ENCODE measurements at regions not wholly inside any gene's neighbourhood (a gene's known extent, or its start where the extent isn't known, plus 50 kb on each side); places are given as distances from the start of the nearest gene placed in this dataset.
"Not testable (repeated sequence)": the region's sequence is repeated elsewhere in the genome, so short reads cannot be mapped to it uniquely, and the experiment has no call there.

DNA sequence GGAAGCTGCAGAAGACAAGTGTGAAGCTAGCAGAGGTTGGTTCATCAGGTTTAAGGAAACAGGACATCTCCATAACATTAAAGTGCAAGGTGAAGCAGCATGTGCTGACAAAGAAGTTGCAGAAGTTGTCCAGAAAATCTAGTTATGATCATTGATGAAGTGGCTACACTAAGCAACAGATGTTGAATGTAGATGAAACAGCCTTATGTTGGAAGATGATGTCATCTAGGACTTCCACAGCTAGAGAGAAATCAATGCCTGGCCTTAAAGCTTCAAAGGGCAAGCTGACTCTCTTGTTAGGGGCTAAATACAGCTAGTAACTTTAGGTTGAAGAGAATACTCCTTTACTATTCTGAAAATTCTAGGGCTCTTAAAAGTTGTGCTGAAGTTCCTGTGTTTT is 340.2 kb upstream of the SOX9 start:
- POLR2A ChIA-PET: no interaction called here
- CTCF ChIA-PET: interaction anchor here (0.7 kb wide), 1 partner anchor 776 kb away, joined by 3 read pairs; no protein-coding TSS in a partner anchor
- no peak overlapping the region for H3K27ac ChIP-seq (ENCODE audit: low read depth, low read length)

DNA sequence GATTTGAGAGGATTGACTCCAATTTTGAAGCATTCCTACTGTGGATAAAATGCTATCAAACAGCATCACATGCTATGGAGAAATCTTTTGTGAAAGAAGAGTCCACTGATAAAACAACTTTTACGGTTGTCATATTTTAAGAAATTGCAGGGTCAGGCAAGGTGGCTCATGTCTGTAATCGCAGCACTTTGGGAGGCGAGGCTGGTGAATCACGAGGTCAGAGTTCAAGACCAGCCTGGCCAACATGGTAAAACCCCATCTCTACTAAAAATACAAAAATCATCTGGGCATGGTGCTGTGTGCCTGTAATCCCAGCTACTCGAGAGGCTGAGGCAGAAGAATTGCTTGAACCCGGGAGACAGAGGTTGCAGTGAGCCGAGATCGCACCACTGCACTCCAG is 338.8 kb upstream of the SOX9 start:
- CTCF ChIA-PET; H3K27ac ChIP-seq (ENCODE audit: low read depth, low read length); DNase-seq (ENCODE audit: low read depth, low spot score); POLR2A ChIA-PET; H3K9me3 ChIP-seq (ENCODE audit: control insufficient read depth, insufficient read depth, low read length); H3K4me3 ChIP-seq (ENCODE audit: low read depth, low read length); H3K27me3 ChIP-seq (ENCODE audit: control insufficient read depth, insufficient read depth, low read length): not testable (repeated sequence)

More for the DNA sequence above, 340.2 kb upstream of the SOX9 start:
- TF ChIP-seq, protein P1, sequence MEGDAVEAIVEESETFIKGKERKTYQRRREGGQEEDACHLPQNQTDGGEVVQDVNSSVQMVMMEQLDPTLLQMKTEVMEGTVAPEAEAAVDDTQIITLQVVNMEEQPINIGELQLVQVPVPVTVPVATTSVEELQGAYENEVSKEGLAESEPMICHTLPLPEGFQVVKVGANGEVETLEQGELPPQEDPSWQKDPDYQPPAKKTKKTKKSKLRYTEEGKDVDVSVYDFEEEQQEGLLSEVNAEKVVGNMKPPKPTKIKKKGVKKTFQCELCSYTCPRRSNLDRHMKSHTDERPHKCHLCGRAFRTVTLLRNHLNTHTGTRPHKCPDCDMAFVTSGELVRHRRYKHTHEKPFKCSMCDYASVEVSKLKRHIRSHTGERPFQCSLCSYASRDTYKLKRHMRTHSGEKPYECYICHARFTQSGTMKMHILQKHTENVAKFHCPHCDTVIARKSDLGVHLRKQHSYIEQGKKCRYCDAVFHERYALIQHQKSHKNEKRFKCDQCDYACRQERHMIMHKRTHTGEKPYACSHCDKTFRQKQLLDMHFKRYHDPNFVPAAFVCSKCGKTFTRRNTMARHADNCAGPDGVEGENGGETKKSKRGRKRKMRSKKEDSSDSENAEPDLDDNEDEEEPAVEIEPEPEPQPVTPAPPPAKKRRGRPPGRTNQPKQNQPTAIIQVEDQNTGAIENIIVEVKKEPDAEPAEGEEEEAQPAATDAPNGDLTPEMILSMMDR (IDR thresholded peaks at IDR 0.05; ENCODE audit: low read depth, low read length): no peak
- no peak for DNase-seq (ENCODE audit: low read depth, low spot score)
- H3K27me3 ChIP-seq (ENCODE audit: control insufficient read depth, insufficient read depth, low read length): no peaks in the 10 kb centered on the region
- H3K4me3 ChIP-seq (ENCODE audit: low read depth, low read length): no peak overlapping the region
- no peaks in the 10 kb centered on the region; the same call in 1 of the 2 replicates for H3K9me3 ChIP-seq (ENCODE audit: control insufficient read depth, insufficient read depth, low read length)

DNA sequence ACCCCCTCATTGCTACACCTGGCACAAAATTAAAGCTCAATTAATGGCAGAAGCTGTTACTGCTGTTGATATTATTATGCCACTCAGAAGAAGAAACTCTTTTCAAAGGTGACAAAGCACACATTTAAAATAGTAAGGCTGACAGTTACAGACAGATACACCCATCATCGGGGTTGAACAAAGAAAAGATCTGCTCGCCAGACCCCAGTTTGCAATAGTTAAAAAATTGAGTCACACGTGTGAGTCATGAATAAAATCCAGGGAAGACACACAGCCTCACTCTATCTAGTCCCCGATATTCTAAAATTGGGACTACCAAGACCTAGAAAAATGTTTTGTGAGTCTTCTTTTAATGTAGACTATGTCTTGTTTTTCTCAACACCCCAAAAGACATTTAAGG is 330.0 kb upstream of the SOX9 start:
- ChIA-PET CTCF (no interaction called here), POLR2A (no interaction called here)
- TF ChIP-seq, protein P1 (IDR thresholded peaks at IDR 0.05; ENCODE audit: low read depth, low read length): no peak
- no peak overlapping the region for H3K4me3 ChIP-seq (ENCODE audit: low read depth, low read length)
- DNase-seq (ENCODE audit: low read depth, low spot score): no peak
- H3K27me3 ChIP-seq (ENCODE audit: control insufficient read depth, insufficient read depth, low read length): peaks cover 3% of the 10 kb centered on the region
- no peak overlapping the region for H3K27ac ChIP-seq (ENCODE audit: low read depth, low read length)
- no peaks in the 10 kb centered on the region for H3K9me3 ChIP-seq (ENCODE audit: control insufficient read depth, insufficient read depth, low read length)

DNA sequence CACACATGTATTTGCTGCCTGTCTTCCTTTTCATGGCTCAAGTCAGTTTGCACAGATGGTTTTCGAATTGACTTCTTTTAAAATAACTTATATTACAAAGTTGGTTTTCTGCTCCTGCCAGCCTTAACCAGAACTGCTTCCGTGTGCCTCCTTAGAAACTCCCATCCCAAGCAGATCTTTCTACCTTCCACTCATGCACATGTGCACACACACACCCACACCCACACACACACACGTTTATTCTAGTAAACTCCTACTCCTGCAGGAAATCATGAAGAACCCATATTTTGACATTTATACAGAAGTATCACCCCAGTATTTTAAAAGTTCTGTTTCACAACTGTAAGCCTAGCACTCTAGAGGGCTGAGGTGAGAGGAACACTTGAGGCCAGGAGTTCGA is 329.5 kb upstream of the SOX9 start:
- no peaks in the 10 kb centered on the region for H3K9me3 ChIP-seq (ENCODE audit: control insufficient read depth, insufficient read depth, low read length)
- DNase-seq (ENCODE audit: low read depth, low spot score): no peak
- ChIA-PET CTCF (no interaction called here), POLR2A (no interaction called here)
- TF ChIP-seq, protein P1 (IDR thresholded peaks at IDR 0.05; ENCODE audit: low read depth, low read length): no peak
- no peak overlapping the region for H3K27ac ChIP-seq (ENCODE audit: low read depth, low read length)
- H3K4me3 ChIP-seq (ENCODE audit: low read depth, low read length): no peak overlapping the region
- peaks cover 3% of the 10 kb centered on the region for H3K27me3 ChIP-seq (ENCODE audit: control insufficient read depth, insufficient read depth, low read length)

DNA sequence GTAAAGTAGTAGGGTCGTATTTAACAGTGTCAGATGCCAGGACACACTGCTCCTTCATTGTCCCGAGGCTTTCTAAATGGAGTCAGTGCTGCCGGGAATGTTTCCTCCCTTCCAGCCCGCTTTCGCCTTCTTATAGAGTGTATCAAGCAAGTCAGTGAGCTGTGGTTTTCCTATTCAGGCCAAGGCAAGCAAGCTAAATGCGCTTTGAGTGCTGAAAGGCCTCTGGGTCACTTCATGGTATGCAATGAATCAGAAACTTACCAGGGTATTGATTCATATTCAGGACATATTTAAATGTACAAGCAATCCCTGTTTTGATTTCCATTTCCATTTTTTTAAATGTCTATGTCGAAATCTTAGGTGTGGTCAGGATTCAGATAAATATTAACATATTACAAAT is 327.9 kb upstream of the SOX9 start:
- ChIA-PET CTCF (no interaction called here), POLR2A (no interaction called here)
- no peak overlapping the region for H3K4me3 ChIP-seq (ENCODE audit: low read depth, low read length)

More for the DNA sequence above, 327.9 kb upstream of the SOX9 start:
- H3K27me3 ChIP-seq (ENCODE audit: control insufficient read depth, insufficient read depth, low read length): peaks cover 3% of the 10 kb centered on the region
- DNase-seq (ENCODE audit: low read depth, low spot score): peak; percentile 39
- TF ChIP-seq, protein P1 (IDR thresholded peaks at IDR 0.05; ENCODE audit: low read depth, low read length): no peak
- H3K27ac ChIP-seq (ENCODE audit: low read depth, low read length): no peak overlapping the region
- H3K9me3 ChIP-seq (ENCODE audit: control insufficient read depth, insufficient read depth, low read length): no peaks in the 10 kb centered on the region

All from AG04450 (cell line).